Lower leg skin (tissue), 3 donors: ENCODE measurements at regions not wholly inside any gene's neighbourhood (a gene's known extent, or its start where the extent isn't known, plus 50 kb on each side); places are given as distances from the start of the nearest gene placed in this dataset.

ENCODE experiments used
- CTCF ChIP-seq, 3 donors: fragments of 450-650 bp; IDR thresholded peaks; one replicate each; pipeline ENCODE4 v1.5.1; 2016; ENCODE audit warnings: antibody characterized with exemption in 3 of 3, mild to moderate bottlenecking in 3 of 3, moderate library complexity in 2 of 3
- POLR2A ChIP-seq, 2 donors: fragments of 450-650 bp; IDR thresholded peaks; one replicate each; pipeline ENCODE4 v1.6.1; 2016 to 2017; ENCODE audit warnings: antibody characterized with exemption in 2 of 2, mild to moderate bottlenecking in 1 of 2, moderate library complexity in 1 of 2

- TF ChIP-seq CTCF (IDR thresholded peaks at IDR 0.05) (no peak), POLR2A (IDR thresholded peaks at IDR 0.05) (no peak)
Measured at GRCh38 chr2:12813166-12813565, 96.4 kb downstream of the TRIB2 start.
